ELF-1 (cell line): ENCODE measurements at regions not wholly inside any gene's neighbourhood (a gene's known extent, or its start where the extent isn't known, plus 50 kb on each side); places are given as distances from the start of the nearest gene placed in this dataset.

Experiments used
- DNase-seq: peaks from one replicate; pipeline ENCODE4 v3.0.0-alpha.2; 2016; ENCODE audit warnings: low read depth, low spot score

DNA sequence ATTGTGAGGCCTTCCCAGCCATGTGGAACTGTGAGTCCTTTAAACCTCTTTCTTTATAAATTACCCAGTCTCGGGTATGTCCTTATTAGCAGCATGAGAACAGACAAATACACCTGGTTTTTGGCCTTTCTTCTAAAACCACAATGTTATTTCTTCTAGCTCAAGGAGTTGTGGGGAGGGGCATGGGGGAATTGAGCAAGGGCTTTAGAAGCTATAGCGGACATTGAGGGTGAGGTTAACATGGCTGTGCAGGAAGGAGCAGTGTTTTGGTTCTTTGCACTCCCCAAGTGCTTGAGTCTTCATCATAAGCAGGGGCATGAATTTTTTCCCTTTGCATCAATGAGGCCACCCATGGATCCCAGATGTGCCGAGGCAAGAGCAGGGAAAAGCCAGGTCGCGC is 86.8 kb downstream of the SPRING1 start:
- DNase-seq = no peak

DNA sequence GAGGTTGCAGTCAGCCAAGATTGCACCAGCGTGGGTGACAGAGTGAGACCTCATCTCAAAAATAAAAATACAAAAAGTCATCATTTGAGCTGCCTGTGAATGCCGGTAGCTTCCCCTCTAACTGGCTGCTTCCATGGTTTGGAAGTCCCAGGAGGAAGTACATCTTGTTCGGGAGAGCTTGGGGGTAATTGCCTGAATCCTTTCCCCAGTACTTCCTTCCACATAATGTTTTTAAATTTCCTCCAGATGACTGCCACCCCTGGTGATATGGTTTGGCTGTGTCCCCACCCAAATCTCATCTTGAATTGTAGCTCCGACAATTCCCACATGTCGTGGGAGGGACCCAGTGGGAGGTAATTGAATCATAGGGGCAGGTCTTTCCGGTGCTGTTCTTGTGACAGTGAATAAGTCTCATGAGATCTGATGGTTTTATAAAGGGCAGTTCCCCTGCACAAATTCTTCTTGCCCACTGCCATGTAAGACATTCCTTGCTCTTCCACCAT is 87.2 kb downstream of the SPRING1 start:
- no peak for DNase-seq

DNA sequence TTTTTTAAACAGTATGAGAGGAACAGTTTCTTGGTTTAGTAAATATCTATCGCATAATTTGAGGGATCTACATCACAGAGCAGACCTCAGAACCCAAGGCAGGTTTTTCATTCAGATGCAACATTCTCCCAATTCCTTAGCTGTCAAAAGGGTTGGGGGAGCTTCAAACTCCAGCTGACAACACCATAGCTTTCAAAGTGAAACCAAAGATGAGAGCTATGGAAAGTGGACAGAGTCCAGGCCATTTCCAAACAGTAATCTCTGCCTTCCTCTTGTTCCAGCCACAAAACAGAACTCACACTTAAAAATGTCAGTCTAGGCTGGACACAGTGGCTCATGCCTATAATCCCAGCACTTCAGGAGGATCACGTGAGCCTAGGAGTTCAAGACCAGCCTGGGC is 87.8 kb downstream of the SPRING1 start:
- DNase-seq = no peak

DNA sequence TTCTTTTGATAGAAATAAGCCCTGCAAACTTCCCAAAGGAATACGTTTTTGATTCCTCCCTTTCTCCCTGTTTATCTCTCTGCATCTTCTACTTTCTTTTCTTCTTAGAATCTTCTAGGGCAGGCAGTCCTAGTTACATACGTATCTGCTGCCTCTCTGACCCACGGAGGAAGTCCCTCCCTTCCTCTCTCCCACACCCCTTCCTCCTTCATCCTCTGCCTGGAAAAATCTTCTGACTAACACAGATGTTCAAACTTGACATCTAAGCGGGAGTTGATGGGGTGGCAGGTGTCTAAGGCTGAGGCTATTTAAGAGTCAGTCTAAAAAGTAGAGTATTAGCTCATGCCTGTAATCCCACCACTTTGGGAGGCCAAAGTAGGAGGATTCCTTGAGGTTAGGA is 88.6 kb downstream of the MAP1LC3B2 start:
- no peak for DNase-seq

DNA sequence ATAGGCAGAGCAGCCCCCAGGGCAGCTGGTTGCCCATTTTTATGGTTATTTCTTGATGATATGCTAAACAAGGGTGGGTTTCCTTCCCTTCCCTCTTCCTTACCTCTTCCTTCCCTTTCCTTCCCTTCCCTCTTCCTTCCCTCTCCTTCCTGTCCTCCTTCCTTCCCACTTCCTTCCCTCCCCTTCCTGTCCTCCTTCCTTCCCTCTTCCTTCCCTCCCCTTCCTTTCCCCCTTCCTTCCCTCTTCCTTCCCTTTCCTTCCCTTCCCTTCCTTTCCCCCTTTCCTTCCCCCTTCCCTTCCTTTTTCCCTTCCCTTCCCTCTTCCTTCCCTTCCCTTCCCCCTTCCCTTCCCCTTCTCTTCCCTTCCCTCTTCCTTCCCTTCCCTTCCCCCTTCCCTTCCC is 87.7 kb downstream of the MAP1LC3B2 start:
- no peak for DNase-seq

DNA sequence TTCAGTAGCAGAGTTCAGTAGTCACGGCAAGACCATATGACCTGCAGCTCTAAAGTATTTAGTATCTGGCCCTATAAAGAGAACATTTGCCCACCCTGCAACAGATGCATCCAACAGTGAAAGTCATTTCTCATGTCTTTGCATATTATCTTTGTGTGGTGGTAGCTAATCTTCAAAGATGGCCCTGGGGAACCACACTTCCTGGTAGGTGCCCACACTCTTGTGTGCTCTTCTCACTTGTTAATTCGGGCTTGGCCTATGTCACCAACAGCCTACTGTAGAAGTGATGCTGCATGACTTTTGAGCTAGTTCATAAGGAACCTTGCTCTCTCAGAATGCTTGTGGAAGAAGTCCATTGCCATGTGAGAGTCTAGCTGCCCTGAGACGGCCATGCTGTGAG is 85.6 kb downstream of the MAP1LC3B2 start:
- no peak for DNase-seq

DNA sequence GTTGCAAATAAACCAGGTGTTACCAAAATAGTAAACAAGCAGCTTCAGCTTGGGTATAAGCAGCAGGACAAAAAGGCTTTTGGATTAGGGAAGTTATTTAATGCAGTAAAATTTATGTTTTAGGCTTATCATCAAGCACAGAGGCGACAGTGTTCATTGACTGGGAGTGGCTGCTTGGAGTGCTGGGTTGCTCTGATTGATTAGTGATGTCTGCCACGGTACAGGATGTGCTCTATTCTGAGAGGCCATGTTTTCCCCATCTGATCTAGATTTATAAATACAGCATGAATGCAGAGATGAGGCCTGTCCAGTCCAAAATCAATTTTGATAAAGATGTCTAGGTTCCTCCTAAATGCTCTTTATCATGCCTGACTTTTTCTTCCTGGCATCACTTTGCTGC is 83.5 kb downstream of the MAP1LC3B2 start:
- DNase-seq = no peak

DNA sequence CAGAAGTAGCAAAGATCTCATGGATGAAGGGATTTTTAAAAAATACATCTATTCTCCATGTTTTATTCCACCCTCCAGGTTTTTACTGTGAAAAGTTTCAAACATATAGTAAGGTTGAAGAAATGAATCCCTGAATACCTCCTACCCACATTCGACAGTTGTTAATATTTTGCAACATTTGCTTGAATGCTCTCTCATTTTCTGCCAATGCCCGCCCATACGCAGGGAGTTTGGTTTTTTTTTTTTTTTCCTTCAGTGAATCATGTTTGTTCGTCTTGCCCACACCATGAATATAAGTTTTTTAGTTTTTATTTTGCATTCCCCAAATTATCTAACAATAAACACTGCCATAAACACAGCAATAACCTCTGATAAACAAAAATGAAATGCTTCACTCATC is 82.9 kb downstream of the MAP1LC3B2 start:
- no peak for DNase-seq

DNA sequence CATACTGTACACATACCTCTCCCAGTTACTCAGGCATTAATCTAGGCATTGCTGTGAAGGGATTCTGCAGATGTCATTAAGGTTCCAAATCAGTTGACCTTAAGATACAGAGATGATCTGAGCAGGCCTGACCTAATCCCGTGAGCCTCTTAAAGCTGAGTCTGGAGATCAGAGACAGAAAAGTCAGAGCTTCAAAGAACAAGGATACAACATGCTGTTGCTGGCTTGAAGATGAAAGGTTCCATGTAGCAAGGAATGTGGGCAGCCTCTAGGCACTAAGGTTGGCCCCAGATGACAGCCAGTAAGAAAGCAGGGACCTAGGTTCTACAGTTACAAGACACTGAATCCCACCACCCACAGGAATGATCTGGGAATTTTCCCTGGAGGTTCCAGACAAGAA is 81.1 kb downstream of the MAP1LC3B2 start:
- peak; percentile 88 for DNase-seq

DNA sequence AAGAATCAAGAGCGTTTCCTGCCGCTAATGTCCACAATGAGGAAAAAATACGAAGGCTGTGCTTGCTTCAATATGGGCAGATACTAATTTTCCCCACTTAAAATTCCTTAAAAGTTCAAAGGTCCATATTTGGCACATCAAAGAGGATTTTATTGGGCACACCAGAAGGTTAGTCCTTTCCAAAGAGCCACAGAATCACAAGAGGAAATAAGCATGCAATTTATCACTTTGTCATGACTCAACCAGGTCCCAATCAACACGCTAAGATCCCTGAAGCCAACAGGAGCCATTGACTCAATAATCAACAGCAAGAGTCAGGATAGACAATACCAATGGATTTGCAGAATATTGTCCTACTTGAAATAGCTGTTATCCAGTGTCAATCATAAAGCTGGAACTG is 80.6 kb downstream of the MAP1LC3B2 start:
- no peak for DNase-seq

DNA sequence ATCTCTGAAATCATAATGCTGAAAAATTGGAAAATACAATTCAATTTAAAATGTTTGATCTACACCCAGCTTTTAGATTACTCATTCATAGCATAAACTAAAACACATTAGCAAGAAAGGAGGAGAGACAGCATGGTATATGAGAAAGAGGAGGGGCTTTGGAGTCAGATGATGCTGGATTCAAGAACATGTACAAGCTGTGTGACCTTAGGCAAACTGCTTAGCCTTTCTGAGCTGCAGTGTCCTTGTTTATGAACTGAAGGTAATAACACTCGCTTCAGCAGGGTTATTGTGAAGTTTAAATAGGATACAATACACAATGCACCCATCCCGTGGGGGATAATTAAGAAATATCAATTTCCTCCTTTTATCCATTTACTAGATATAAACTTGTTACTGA is 79.2 kb downstream of the MAP1LC3B2 start:
- no peak for DNase-seq

DNA sequence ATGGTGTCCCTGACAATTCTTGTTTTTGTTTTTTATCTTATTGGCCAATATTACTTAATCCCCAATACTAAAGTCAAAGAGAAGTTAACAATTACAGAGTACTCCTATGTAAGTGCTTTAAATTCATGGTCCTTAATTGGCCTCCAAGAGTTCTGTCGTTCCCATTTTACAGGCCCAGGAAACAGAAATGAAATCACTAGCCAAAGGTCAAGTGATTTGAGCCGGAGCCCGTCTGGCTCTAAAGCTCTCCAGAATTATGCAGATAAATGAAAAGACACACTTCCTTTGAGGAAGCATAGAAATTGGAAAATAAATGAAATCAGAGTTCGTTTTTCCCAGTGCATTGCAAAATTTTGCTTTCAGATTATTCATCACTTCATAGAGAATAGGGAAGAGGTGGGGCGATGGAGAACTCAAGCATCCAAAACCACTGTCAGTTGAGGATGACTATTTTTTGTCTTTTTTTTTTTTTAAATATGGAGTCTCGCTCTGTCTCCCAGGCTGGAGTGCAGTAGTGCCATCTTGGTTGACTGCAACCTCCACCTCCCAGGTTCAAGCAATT is 78.5 kb downstream of the MAP1LC3B2 start:
- DNase-seq = no peak

DNA sequence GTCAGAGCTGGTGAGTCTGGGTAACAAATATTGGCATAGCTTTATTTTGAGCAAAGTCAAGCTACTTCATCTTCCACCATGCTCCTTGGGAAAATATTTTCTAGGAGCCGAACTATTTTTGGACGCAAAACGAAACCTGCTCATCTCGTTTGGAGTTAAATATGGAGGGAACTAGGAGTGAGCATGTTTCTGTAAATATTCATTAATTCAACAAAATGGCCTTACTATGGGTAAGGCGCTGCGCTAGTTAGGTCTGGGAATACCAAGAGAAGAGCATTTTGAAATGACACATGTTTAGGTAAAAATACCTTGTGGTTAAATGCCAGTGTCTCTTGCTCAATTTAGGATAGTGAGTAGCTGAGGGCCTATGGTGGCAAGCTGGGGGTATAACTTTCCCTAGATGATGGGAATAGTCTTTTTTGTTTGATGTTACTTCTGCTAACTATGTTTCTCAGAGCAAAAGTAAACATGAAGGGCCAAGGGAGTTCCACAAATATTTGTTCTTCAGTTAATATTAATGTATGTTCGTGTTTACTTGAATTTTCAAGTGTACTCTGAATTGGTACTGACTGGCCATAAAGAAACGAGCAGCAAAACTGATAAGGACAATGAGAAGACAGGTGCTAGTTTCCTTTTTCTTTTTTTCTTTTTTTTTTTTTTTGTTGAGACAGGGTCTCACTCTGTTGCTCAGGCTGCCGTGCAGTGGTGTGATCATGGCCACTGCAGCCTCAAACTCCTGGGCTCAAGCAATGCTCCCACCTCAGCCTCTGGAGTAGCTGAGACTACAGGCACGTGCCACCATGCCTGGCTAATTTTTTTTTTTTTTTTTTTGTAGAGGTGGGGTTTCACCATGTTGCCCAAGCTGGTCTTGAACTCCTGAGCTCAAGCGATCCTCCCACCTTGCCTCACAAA is 77.7 kb downstream of the MAP1LC3B2 start:
- DNase-seq = no peak

DNA sequence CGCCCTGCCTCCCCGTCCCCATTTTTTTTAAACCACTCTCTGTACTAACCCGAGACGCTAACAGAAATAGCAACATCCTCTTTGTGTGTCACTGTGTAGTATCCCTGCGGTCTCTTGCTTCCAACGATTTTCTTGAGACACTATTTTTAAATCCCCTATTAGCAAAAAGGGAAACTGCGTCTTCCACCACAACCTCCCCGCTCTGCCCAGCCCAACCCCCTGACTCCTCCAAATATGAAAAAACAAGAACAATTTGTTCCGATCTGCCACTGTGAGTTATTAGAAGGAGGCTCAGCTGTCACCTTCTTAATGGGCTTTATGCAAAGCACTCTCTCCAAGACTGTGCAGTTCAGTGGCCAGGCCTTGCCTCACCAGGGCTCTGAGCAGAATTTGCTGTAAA is 76.3 kb downstream of the MAP1LC3B2 start:
- DNase-seq = no peak

DNA sequence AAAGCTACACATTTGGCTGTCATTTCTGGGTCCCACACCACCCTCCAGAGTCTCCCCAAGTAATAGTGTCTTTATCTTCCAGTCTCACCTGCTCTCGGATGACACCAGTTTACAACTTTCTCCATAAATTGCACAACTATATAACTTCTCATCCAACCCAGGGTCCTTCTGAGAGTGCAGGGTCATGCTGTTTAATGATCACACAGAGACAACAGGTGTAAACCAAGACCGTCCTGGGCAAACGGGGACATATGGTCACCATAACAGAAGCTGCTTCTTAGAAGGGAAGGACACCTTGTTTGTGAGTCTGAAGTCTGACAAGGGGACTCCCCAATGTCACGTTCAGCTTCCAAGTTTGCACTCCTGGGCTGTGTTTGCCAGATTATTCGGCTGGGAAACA is 74.3 kb downstream of the MAP1LC3B2 start:
- DNase-seq = no peak

DNA sequence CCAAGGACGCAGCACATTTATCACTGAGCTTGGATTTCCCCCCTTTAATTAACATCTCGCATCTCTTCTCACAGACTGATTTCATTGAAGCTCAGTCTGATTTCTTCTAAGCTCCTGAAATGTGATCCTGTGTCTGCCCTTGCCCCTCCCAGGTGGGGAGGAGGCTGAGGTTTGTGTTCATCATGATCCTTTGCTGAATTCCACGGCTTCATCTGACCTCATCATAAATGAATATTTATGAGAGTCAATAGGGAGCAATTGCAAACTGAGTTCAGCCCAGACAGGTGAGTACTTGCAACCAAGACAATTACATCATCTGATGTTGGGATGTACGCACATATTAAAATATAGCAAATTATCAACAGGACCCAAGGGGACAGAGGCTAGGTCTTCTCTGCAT is 72.4 kb downstream of the MAP1LC3B2 start:
- no peak for DNase-seq

DNA sequence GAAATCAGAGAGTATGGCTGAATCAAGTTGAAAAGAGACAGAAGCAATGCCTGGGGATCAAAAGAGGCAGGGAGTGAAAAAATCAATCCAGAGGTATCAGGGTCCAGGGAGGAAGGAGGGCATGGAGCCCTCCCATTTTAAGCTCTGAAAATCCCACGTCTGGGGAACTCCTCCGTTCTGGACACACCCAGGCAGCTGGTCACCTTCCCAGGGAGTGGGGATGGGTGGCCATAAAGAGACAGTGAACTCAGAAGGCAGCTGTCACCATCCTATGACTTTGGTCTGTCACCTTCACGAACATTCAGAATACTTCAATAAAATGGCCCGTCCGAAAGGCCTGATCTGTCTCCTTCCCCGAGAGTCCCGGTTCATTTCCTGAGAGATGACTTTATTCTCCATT is 71.6 kb downstream of the MAP1LC3B2 start:
- DNase-seq = no peak

DNA sequence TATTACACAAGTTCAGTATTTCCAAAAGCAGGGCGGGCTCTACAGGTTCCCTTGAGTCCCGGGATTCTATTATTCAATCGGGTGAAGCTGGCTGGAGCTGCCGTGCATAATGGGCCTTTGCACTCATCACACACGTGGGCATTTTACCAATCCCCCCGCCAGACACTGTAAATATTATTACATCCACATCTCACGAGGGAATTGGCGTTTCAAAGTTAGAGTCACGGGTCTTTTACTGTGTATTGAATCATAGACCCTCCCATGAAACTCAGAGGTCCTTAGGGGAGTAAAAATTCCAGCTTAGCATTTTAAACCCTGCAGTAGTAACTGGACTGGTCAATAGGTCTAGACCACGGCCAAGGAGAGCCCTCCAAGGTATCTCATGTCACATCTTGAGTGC is 70.3 kb downstream of the MAP1LC3B2 start:
- no peak for DNase-seq

DNA sequence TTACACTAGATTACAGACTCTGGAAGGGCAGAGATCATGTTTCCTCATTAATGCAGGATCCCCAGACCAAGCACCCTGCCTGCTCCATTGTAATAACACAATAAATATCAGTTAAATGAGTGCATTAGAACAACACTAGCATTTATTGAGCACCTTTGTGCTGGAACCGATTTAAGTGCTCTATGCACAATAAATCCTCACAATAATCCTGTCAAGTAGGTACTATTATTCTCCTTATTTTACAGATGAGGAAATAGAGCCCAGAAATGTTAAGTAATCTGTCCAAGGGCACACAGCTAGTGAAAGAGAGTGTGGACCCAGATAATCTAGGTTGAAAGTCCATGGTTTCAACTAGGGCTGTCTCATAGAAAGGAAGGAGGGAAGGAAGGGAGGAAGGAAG is 69.8 kb downstream of the MAP1LC3B2 start:
- DNase-seq = no peak

DNA sequence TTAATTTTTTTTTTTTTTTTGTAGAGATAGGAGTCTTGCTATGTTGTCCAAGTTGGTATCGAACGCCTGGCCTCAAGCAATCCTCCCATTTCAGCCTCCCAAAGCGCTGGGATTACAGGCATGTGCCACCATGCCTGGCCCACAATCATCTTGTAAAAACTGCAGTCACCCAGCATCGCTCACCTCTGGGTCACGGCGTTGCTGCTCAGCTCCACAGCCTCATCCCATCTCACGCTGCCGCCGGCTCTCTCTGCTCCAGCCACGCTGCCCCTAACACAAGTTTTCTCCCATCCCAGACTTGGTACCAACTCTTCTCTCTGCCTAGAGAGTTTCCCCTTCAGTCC is 69.2 kb downstream of the MAP1LC3B2 start:
- no peak for DNase-seq
